ENCODE measurements at regions not wholly inside any gene's neighbourhood (a gene's known extent, or its start where the extent isn't known, plus 50 kb on each side); places are given as distances from the start of the nearest gene placed in this dataset.

DNA sequence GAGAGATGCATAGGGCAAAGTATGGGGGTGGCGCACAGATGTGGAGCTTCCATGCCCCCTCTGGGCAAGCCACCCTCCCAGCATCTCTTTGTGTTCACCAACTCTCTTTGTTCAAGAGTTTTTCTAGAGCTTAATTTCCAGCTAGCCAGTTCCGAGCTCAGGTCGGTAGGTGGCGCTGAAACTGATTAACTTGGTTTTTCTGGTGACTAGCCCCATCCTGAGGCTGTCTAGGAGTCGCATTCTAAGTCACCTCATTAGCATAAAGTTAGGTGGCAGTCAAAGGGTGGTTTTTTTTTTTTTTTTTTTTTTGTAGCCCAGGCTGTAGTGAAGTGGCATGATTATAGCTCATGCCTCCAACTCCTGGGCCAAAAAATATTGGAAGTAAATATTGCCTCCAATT, 476.4 kb downstream of the KDM4C start:
- DNase-seq (ENCODE audit: low read depth): peak; percentile 61
- H3K4me3 ChIP-seq (ENCODE audit: low read depth, low read length): no peak overlapping the region

DNA sequence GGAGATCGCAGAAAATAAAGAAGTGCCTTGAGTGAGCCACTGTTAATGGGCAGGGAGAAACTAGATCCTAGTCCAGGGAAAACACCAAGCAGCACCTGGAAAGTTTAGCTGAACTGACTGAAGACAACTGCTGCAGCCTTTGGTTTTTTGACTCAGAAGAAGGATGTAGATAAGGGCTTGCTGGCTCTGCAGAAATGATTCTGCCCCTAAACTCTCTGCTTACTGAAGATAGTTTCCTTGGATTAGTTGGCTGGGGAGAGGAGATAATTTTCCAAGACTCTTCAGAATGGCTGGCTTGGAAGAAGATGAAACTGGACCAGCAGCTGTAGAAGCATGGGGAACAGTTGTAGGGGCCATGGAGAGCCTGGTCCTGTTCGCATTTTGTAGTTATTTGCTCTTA, 471.8 kb downstream of the KDM4C start:
- DNase-seq (ENCODE audit: low read depth): no peak

More for the DNA sequence above, 476.4 kb downstream of the KDM4C start:
- TF ChIP-seq, protein P1, sequence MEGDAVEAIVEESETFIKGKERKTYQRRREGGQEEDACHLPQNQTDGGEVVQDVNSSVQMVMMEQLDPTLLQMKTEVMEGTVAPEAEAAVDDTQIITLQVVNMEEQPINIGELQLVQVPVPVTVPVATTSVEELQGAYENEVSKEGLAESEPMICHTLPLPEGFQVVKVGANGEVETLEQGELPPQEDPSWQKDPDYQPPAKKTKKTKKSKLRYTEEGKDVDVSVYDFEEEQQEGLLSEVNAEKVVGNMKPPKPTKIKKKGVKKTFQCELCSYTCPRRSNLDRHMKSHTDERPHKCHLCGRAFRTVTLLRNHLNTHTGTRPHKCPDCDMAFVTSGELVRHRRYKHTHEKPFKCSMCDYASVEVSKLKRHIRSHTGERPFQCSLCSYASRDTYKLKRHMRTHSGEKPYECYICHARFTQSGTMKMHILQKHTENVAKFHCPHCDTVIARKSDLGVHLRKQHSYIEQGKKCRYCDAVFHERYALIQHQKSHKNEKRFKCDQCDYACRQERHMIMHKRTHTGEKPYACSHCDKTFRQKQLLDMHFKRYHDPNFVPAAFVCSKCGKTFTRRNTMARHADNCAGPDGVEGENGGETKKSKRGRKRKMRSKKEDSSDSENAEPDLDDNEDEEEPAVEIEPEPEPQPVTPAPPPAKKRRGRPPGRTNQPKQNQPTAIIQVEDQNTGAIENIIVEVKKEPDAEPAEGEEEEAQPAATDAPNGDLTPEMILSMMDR (IDR thresholded peaks at IDR 0.05; ENCODE audit: insufficient read depth, low read depth, low read length, missing control alignments): peak; percentile 55

DNA sequence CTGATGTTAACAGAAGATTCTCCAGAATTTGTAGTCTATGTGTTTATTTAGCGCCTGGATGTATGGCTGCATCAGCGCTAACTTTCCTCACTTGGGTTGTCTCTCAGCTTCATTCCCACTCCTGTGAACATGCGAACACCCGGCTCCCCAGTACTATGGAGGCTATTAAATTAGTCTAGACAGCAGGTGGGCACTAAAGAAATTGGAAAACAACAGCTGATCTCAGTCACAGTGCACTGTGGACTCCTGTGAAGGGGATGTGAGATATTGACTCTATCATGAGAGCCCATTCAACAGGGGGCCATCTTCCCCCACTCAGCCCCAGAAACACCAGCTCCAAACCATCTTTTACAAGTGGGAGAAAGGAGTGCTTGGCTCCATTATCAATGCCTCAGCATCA, 471.0 kb downstream of the KDM4C start:
- no peak overlapping the region for H3K4me3 ChIP-seq (ENCODE audit: low read depth, low read length)
- no peak for DNase-seq (ENCODE audit: low read depth)
- TF ChIP-seq, protein P1 (IDR thresholded peaks at IDR 0.05; ENCODE audit: insufficient read depth, low read depth, low read length, missing control alignments): no peak

More for the DNA sequence above, 471.8 kb downstream of the KDM4C start:
- H3K4me3 ChIP-seq (ENCODE audit: low read depth, low read length): no peak overlapping the region
- TF ChIP-seq, protein P1 (IDR thresholded peaks at IDR 0.05; ENCODE audit: insufficient read depth, low read depth, low read length, missing control alignments): no peak

DNA sequence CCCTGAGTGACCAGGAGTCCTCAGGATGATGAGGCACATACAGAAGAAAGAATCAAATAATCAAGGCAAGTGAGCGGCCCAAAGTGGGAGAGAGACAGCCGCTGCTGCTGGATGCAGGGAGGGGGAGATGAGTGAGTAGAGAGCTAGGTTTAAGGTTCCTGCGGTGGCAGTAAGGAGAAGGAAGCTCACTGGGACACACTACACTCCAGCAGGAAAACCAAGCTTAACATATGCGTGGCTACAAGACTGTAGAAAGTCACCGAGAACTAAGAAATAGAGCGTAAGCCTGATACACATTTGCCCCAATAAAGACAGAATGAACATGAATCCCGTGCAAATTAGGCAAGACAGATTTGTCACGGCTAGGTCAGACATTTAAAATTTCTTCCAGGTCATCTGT, 470.2 kb downstream of the KDM4C start:
- TF ChIP-seq, protein P1 (IDR thresholded peaks at IDR 0.05; ENCODE audit: insufficient read depth, low read depth, low read length, missing control alignments): no peak
- no peak overlapping the region for H3K4me3 ChIP-seq (ENCODE audit: low read depth, low read length)
- no peak for DNase-seq (ENCODE audit: low read depth)

DNA sequence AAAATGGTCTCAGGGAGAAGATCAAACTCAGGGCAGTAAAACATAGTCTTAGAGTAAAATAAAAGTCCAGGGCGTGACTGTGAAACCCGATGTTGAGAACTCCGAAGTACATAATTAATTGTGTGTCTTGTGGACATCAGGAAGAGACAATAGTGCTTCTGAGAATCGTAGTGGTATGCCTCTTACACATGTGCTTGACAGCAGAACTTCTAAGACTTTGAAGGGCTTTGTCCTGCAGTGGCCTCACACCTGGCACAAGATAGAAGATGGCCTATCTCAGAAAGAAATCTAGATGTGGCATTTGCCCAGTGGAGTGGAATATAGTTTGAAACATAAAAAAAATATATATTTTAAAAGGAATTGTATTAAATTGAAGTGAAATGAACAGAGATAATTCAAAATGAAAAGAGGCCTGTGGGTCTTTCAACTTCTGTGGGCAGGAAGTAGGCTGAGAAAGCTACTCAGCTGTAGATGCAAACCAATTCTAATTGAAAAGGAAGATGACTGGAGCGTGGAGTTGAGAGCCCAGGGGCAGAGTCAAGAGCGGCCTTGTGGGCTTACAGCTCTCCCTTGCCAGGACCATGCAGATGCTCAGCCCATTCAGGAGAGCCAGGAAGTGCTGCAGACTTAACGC, 468.4 kb downstream of the KDM4C start:
- DNase-seq (ENCODE audit: low read depth): no peak
- no peak overlapping the region for H3K4me3 ChIP-seq (ENCODE audit: low read depth, low read length)
- TF ChIP-seq, protein P1 (IDR thresholded peaks at IDR 0.05; ENCODE audit: insufficient read depth, low read depth, low read length, missing control alignments): no peak
